ENCODE measurements at regions not wholly inside any gene's neighbourhood (a gene's known extent, or its start where the extent isn't known, plus 50 kb on each side); places are given as distances from the start of the nearest gene placed in this dataset.
"Not testable (repeated sequence)": the region's sequence is repeated elsewhere in the genome, so short reads cannot be mapped to it uniquely, and the experiment has no call there.

GRCh38 chr1:215287362-215287761, 204.8 kb downstream of the KCNK2 start:
- peak; percentile 49 for DNase-seq

GRCh38 chr1:215290018-215290417, 207.5 kb downstream of the KCNK2 start:
- DNase-seq: no peak

- DNase-seq: no peak
Measured at GRCh38 chr1:215292932-215293331, 210.4 kb downstream of the KCNK2 start.

- DNase-seq: no peak
Measured at GRCh38 chr1:215306426-215306825, 223.9 kb downstream of the KCNK2 start.

GRCh38 chr1:215321802-215322201, 239.3 kb downstream of the KCNK2 start:
- no peak for DNase-seq

GRCh38 chr1:215323992-215324391, 241.5 kb downstream of the KCNK2 start:
- DNase-seq: not testable (repeated sequence)

- no peak for DNase-seq
Measured at GRCh38 chr1:215330426-215330825, 236.7 kb upstream of the KCTD3 start.

GRCh38 chr1:215344539-215344938, 222.6 kb upstream of the KCTD3 start:
- DNase-seq: no peak

- no peak for DNase-seq
Measured at GRCh38 chr1:215345208-215345607, 221.9 kb upstream of the KCTD3 start.

GRCh38 chr1:215345766-215346165, 221.3 kb upstream of the KCTD3 start:
- DNase-seq: no peak

GRCh38 chr1:215357901-215358300, 209.2 kb upstream of the KCTD3 start:
- no peak for DNase-seq

- DNase-seq: no peak
Measured at GRCh38 chr1:215358356-215358755, 208.7 kb upstream of the KCTD3 start.

GRCh38 chr1:215360031-215360430, 207.1 kb upstream of the KCTD3 start:
- DNase-seq: no peak

GRCh38 chr1:215360758-215361157, 206.3 kb upstream of the KCTD3 start:
- no peak for DNase-seq

- DNase-seq: no peak
Measured at GRCh38 chr1:215375381-215375780, 191.7 kb upstream of the KCTD3 start.

GRCh38 chr1:215376544-215377264, 190.4 kb upstream of the KCTD3 start:
- DNase-seq: no peak

GRCh38 chr1:215377746-215378145, 189.4 kb upstream of the KCTD3 start:
- DNase-seq: no peak

GRCh38 chr1:215380566-215380965, 186.5 kb upstream of the KCTD3 start:
- no peak for DNase-seq

- no peak for DNase-seq
Measured at GRCh38 chr1:215393476-215393875, 173.6 kb upstream of the KCTD3 start.

- DNase-seq: no peak
Measured at GRCh38 chr1:215394084-215394991, 172.8 kb upstream of the KCTD3 start.

- no peak for DNase-seq
Measured at GRCh38 chr1:215397106-215397505, 170.0 kb upstream of the KCTD3 start.

GRCh38 chr1:215397843-215398242, 169.3 kb upstream of the KCTD3 start:
- DNase-seq: no peak

GRCh38 chr1:215399787-215400186, 167.3 kb upstream of the KCTD3 start:
- DNase-seq: no peak

GRCh38 chr1:215400741-215401140, 166.4 kb upstream of the KCTD3 start:
- no peak for DNase-seq

All from NCI-H69 (cell line).